IMR-90 (cell line): ENCODE measurements at regions not wholly inside any gene's neighbourhood (a gene's known extent, or its start where the extent isn't known, plus 50 kb on each side); places are given as distances from the start of the nearest gene placed in this dataset.

Experiments
- ATAC-seq: fragments of 200-7000 bp; cut with Tn5 transposase; 2 replicates; pipeline ENCODE4 v1.9.1; 2020; ENCODE audit warnings: low read depth, mild to moderate bottlenecking, moderate library complexity
- BruUV-seq: library from RNA; stranded (reverse); fragments of 400-500 nt; replicated peaks from 2 replicates; lab custom pipeline; 2021; lab: Mats Ljungman, UMichigan
- CTCF ChIA-PET: fragments of 300-600 bp; formaldehyde crosslinking; extraction: SDS; loops from one replicate; lab custom pipeline; 2021; ENCODE audit warnings: antibody characterized with exemption; lab: Yijun Ruan, JAX
- POLR2A ChIA-PET: fragments of 300-600 bp; sonication (Branson Sonifier 250); formaldehyde crosslinking; loops from one replicate; lab custom pipeline; 2022; ENCODE audit warnings: antibody characterized with exemption; ENCODE audit not compliant: unreplicated experiment; lab: Charles Lee
- DNase-seq: peaks from one replicate; pipeline ENCODE4 v3.0.0; 2013
- H2AFZ ChIP-seq: replicated peaks from 2 replicates; pipeline ENCODE3; 2013; ENCODE audit warnings: low read length, mild to moderate bottlenecking; ENCODE audit not compliant: poor library complexity
- H2AK5ac ChIP-seq: 2 replicates; pipeline ENCODE4 v1.6.1; 2013; ENCODE audit warnings: low read depth, low read length, inconsistent platforms
- H2AK9ac ChIP-seq: replicated peaks from 2 replicates; pipeline ENCODE3; 2013; ENCODE audit warnings: mild to moderate bottlenecking, low read depth, low read length, moderate library complexity; ENCODE audit not compliant: poor library complexity
- H2BK120ac ChIP-seq: 2 replicates; pipeline ENCODE4 v1.6.1; 2013; ENCODE audit warnings: low read depth, low read length, inconsistent platforms
- H2BK15ac ChIP-seq: 3 replicates; pipeline ENCODE4 v1.6.1; 2013; ENCODE audit warnings: low read depth, low read length, inconsistent platforms
- H2BK20ac ChIP-seq: 2 replicates; pipeline ENCODE4 v1.6.1; 2013; ENCODE audit warnings: low read depth, mild to moderate bottlenecking, inconsistent platforms, low read length, moderate library complexity
- H2BK5ac ChIP-seq: 2 replicates; pipeline ENCODE4 v1.6.1; 2013; ENCODE audit warnings: mild to moderate bottlenecking, low read depth, low read length, inconsistent platforms; ENCODE audit not compliant: poor library complexity, severe bottlenecking
- H3K14ac ChIP-seq: replicated peaks from 2 replicates; pipeline ENCODE4 v1.6.1; 2013; ENCODE audit warnings: low read depth, low read length, inconsistent platforms
- H3K18ac ChIP-seq: 2 replicates; pipeline ENCODE4 v1.6.1; 2013; ENCODE audit warnings: low read depth, low read length, control low read depth
- H3K23ac ChIP-seq: 2 replicates; pipeline ENCODE4 v1.6.1; 2013; ENCODE audit warnings: low read depth, low read length, inconsistent platforms
- H3K27ac ChIP-seq: 2 replicates; pipeline ENCODE4 v1.5.1; 2013; ENCODE audit warnings: mild to moderate bottlenecking, control low read depth, low read length; ENCODE audit not compliant: insufficient read depth
- H3K27me3 ChIP-seq: 2 replicates; pipeline ENCODE4 v1.6.1; 2013; ENCODE audit warnings: low read length; ENCODE audit not compliant: control insufficient read depth, insufficient read depth
- H3K36me3 ChIP-seq: 2 replicates; pipeline ENCODE4 v1.6.1; 2013; ENCODE audit warnings: low read length, mixed read lengths; ENCODE audit not compliant: control insufficient read depth, insufficient read depth
- H3K4ac ChIP-seq: 2 replicates; pipeline ENCODE4 v1.6.1; 2013; ENCODE audit warnings: low read depth, low read length, inconsistent platforms
- H3K4me1 ChIP-seq: 2 replicates; pipeline ENCODE4 v1.6.1; 2013; ENCODE audit warnings: low read length, mixed read lengths; ENCODE audit not compliant: control insufficient read depth, insufficient read depth
- H3K4me2 ChIP-seq: 2 replicates; pipeline ENCODE4 v1.6.1; 2013; ENCODE audit warnings: low read depth, mild to moderate bottlenecking, control low read depth, low read length, moderate library complexity
- H3K4me3 ChIP-seq: 2 replicates; pipeline ENCODE4 v1.5.1; 2013; ENCODE audit warnings: low read depth, mild to moderate bottlenecking, control low read depth, low read length, moderate library complexity; ENCODE audit not compliant: insufficient read depth
- H3K56ac ChIP-seq: 2 replicates; pipeline ENCODE4 v1.6.1; 2013; ENCODE audit warnings: low read length, inconsistent platforms; ENCODE audit not compliant: insufficient read depth; ENCODE audit errors: extremely low read depth
- H3K79me1 ChIP-seq, 2 experiments: 2 replicates each; pipeline ENCODE4 v1.6.1; 2013; ENCODE audit warnings: low read length in 2 of 2, inconsistent platforms in 1 of 2, low read depth in 1 of 2
- H3K9ac ChIP-seq: 2 replicates; pipeline ENCODE4 v1.6.1; 2013; ENCODE audit warnings: low read depth, low read length, control low read depth
- H3K9me1 ChIP-seq: 2 replicates; pipeline ENCODE4 v1.6.1; 2013; ENCODE audit warnings: low read length, inconsistent platforms; ENCODE audit not compliant: insufficient read depth
- H3K9me3 ChIP-seq: 2 replicates; pipeline ENCODE4 v1.6.1; 2013; ENCODE audit warnings: low read length; ENCODE audit not compliant: control insufficient read depth, insufficient read depth
- H4K20me1 ChIP-seq: 2 replicates; pipeline ENCODE4 v1.6.1; 2013; ENCODE audit warnings: low read length, inconsistent platforms; ENCODE audit not compliant: insufficient read depth
- H4K5ac ChIP-seq: 2 replicates; pipeline ENCODE4 v1.6.1; 2013; ENCODE audit warnings: mild to moderate bottlenecking, low read depth, low read length, control low read depth
- H4K8ac ChIP-seq, 2 experiments: 2 replicates each; pipeline ENCODE4 v1.6.1; 2013; ENCODE audit warnings: low read depth in 2 of 2, low read length in 2 of 2, control low read depth in 1 of 2, inconsistent platforms in 1 of 2
- H4K91ac ChIP-seq: 2 replicates; pipeline ENCODE4 v1.6.1; 2013; ENCODE audit warnings: low read depth, low read length, inconsistent platforms; ENCODE audit not compliant: insufficient read depth
- POLR2A ChIP-seq: IDR thresholded peaks from 2 replicates; pipeline ENCODE4 v1.6.1; 2012; ENCODE audit warnings: mild to moderate bottlenecking, low read depth, low read length
- RFX5 ChIP-seq: IDR thresholded peaks from 2 replicates; pipeline ENCODE4 v1.8.0; 2012; ENCODE audit warnings: low read depth, mild to moderate bottlenecking, low read length, moderate library complexity
- USF2 ChIP-seq: fragments of 150-350 bp; IDR thresholded peaks from 2 replicates; pipeline ENCODE4 v1.6.1; 2017; ENCODE audit warnings: mild to moderate bottlenecking, antibody characterized with exemption, low read length, low read depth
- WGBS, 2 experiments: methylation state at CpG; one replicate each; pipeline versions ENCODE4 v1.1.5 to v1.1.7; 2013; ENCODE audit warnings: missing lambda C conversion rate in 2 of 2; ENCODE audit not compliant: insufficient read length in 1 of 2; ENCODE audit errors: extremely low coverage in 2 of 2; 5-methylcytosine and 5-hydroxymethylcytosine counted together
- dilution Hi-C: fragments of 300-500 bp; cut with HindIII; formaldehyde crosslinking; loops from one replicate; pipeline ENCODE4 v1.14.3; 2018; ENCODE audit warnings: low sequenced_read_pairs; ENCODE audit not compliant: unreplicated experiment
- in situ Hi-C: fragments of 300-500 bp; cut with MboI; formaldehyde crosslinking; loops from 3 replicates; pipeline ENCODE4 v1.14.3; 2019; ENCODE audit warnings: low sequenced_read_pairs, inconsistent platforms, mixed read lengths
- intact Hi-C: fragments of 100-400 bp; cut with micrococcal nuclease; formaldehyde crosslinking; loops from 2 replicates; pipeline ENCODE4 v1.10.0; 2022

- Histone ChIP-seq H3K4me2 (no peak overlapping the region), H2AK9ac (no peak overlapping the region), H3K9me1 (no peaks in the 10 kb centered on the region), H3K14ac (no peak overlapping the region), H2AK5ac (no peak overlapping the region), H3K18ac (no peak overlapping the region), H2AFZ (no peak overlapping the region), H3K9me3 (peaks cover 5% of the 10 kb centered on the region), H3K27ac (no peak overlapping the region), H3K23ac (no peak overlapping the region), H3K4ac (no peak overlapping the region), H4K20me1 (no peaks in the 10 kb centered on the region), H3K27me3 (no peaks in the 10 kb centered on the region), H3K56ac (no peak overlapping the region), H4K8ac (no peak overlapping the region), H3K79me1 (no peaks in the 10 kb centered on the region), H2BK20ac (no peak overlapping the region), H2BK15ac (no peak overlapping the region), H4K91ac (no peak overlapping the region), H3K36me3 (no peaks in the 10 kb centered on the region), H3K4me3 (no peak overlapping the region), H3K9ac (no peak overlapping the region), H4K5ac (no peak overlapping the region), H2BK120ac (no peak overlapping the region), H3K4me1 (no peaks in the 10 kb centered on the region), H2BK5ac (no peak overlapping the region)
- 81% methylated on average over 2 of the region's 4 CpGs; no CpG with 5 or more reads in 1 of the 2 experiments for WGBS, 2 experiments
- TF ChIP-seq RFX5 (no peak), USF2 (no peak), POLR2A (no peak)
- ChIA-PET POLR2A (no interaction called here), CTCF (no interaction called here)
- no TSS peak for BruUV-seq
- dilution Hi-C loops, result no loop called here
- DNase-seq (no peak), ATAC-seq (no peak)
- in situ Hi-C loops, result no loop called here
- intact Hi-C loops, result no loop called here
Observed at GRCh38 chr2:5123582-5124196, 568.5 kb upstream of the SOX11 start.
